Inflammatory macrophage treated with lipopolysaccharide for 1 hour (primary cell): ENCODE measurements at regions not wholly inside any gene's neighbourhood (a gene's known extent, or its start where the extent isn't known, plus 50 kb on each side); places are given as distances from the start of the nearest gene placed in this dataset.

Experiments used
- DNase-seq, 2 donors: peaks; one replicate each; pipeline ENCODE4 v3.0.0-alpha.2; 2020 to 2022

- DNase-seq: no peak
These were observed 51.7 kb upstream of the OTUD4 start for GRCh38 chr4:145231906-145232700.

GRCh38 chr4:145230726-145231125, 50.3 kb upstream of the OTUD4 start:
- DNase-seq: no peak
